Duodenal mucosa (tissue), 2 donors: ENCODE measurements at regions not wholly inside any gene's neighbourhood (a gene's known extent, or its start where the extent isn't known, plus 50 kb on each side); places are given as distances from the start of the nearest gene placed in this dataset.

Experiments used
- H3K27ac ChIP-seq: one replicate; pipeline ENCODE4 v1.7.0; 2013; ENCODE audit warnings: low read depth, low read length
- H3K27me3 ChIP-seq, 2 donors: one replicate each; pipeline ENCODE4 v1.7.0; 2013; ENCODE audit warnings: low read length in 2 of 2, control low read depth in 1 of 2; ENCODE audit not compliant: insufficient read depth in 2 of 2, control insufficient read depth in 1 of 2
- H3K36me3 ChIP-seq, 2 donors: one replicate each; pipeline ENCODE4 v1.7.0; 2013; ENCODE audit warnings: low read length in 2 of 2, control low read depth in 1 of 2; ENCODE audit not compliant: insufficient read depth in 2 of 2, control insufficient read depth in 1 of 2
- H3K4me1 ChIP-seq, 2 donors: one replicate each; pipeline ENCODE4 v1.7.0; 2013; ENCODE audit warnings: low read length in 2 of 2, control low read depth in 1 of 2; ENCODE audit not compliant: insufficient read depth in 2 of 2, control insufficient read depth in 1 of 2
- H3K4me3 ChIP-seq, 2 donors: one replicate each; pipeline ENCODE4 v1.7.0; 2013; ENCODE audit warnings: low read length in 2 of 2, low read depth in 1 of 2
- H3K9ac ChIP-seq, 2 donors: one replicate each; pipeline ENCODE4 v1.7.0; 2013; ENCODE audit warnings: low read length in 2 of 2, low read depth in 1 of 2
- H3K9me3 ChIP-seq, 2 donors: one replicate each; pipeline ENCODE4 v1.7.0; 2013; ENCODE audit warnings: low read length in 2 of 2, control low read depth in 1 of 2; ENCODE audit not compliant: control insufficient read depth in 1 of 2

- Histone ChIP-seq H3K4me1 (no peaks in the 10 kb centered on the region), H3K9ac (no peak overlapping the region), H3K9me3 (no peaks in the 10 kb centered on the region), H3K27ac (no peak overlapping the region), H3K36me3 (no peaks in the 10 kb centered on the region), H3K4me3 (no peak overlapping the region), H3K27me3 (no peaks in the 10 kb centered on the region)
Observed at GRCh38 chr2:3099860-3100234, 277.8 kb downstream of the EIPR1 start.

GRCh38 chr2:3099145-3099859 lies 278.3 kb downstream of the EIPR1 start:
- Histone ChIP-seq H3K36me3 (no peaks in the 10 kb centered on the region), H3K27me3 (no peaks in the 10 kb centered on the region), H3K4me3 (no peak overlapping the region), H3K9ac (no peak overlapping the region), H3K4me1 (no peaks in the 10 kb centered on the region), H3K9me3 (no peaks in the 10 kb centered on the region), H3K27ac (no peak overlapping the region)

- no peak overlapping the region for H3K9ac ChIP-seq
- peaks cover 0 to 3% of the 10 kb centered on the region in 2 donors for H3K27me3 ChIP-seq
- no peak overlapping the region for H3K4me3 ChIP-seq
- H3K9me3 ChIP-seq, result no peaks in the 10 kb centered on the region
- H3K27ac ChIP-seq, result no peak overlapping the region
- H3K36me3 ChIP-seq, result no peaks in the 10 kb centered on the region
- H3K4me1 ChIP-seq, result no peaks in the 10 kb centered on the region
Observed at GRCh38 chr2:3098231-3098630, 279.4 kb downstream of the EIPR1 start.

GRCh38 chr2:3097804-3098203 lies 279.8 kb downstream of the EIPR1 start:
- no peak overlapping the region for H3K9ac ChIP-seq

GRCh38 chr2:3094999-3095958 lies 282.3 kb downstream of the EIPR1 start:
- Histone ChIP-seq H3K36me3 (no peaks in the 10 kb centered on the region), H3K4me3 (no peak overlapping the region), H3K9me3 (no peaks in the 10 kb centered on the region), H3K27me3 (peaks cover 0 to 3% of the 10 kb centered on the region in 2 donors), H3K9ac (no peak overlapping the region), H3K4me1 (no peaks in the 10 kb centered on the region), H3K27ac (no peak overlapping the region)

More at GRCh38 chr2:3097804-3098203, 279.8 kb downstream of the EIPR1 start:
- H3K27me3 ChIP-seq, result peaks cover 0 to 3% of the 10 kb centered on the region in 2 donors
- no peak overlapping the region for H3K4me3 ChIP-seq
- no peaks in the 10 kb centered on the region for H3K36me3 ChIP-seq
- no peak overlapping the region for H3K27ac ChIP-seq
- H3K9me3 ChIP-seq, result no peaks in the 10 kb centered on the region
- H3K4me1 ChIP-seq, result no peaks in the 10 kb centered on the region

GRCh38 chr2:3094318-3094717 lies 283.3 kb downstream of the EIPR1 start:
- Histone ChIP-seq H3K4me1 (no peaks in the 10 kb centered on the region), H3K36me3 (no peaks in the 10 kb centered on the region), H3K9me3 (no peaks in the 10 kb centered on the region), H3K9ac (no peak overlapping the region), H3K27me3 (peaks cover 0 to 3% of the 10 kb centered on the region in 2 donors), H3K4me3 (no peak overlapping the region), H3K27ac (no peak overlapping the region)

- H3K9me3 ChIP-seq, result peaks cover 0 to 3% of the 10 kb centered on the region in 2 donors
- no peak overlapping the region for H3K9ac ChIP-seq
- no peak overlapping the region for H3K4me3 ChIP-seq
- H3K4me1 ChIP-seq, result no peaks in the 10 kb centered on the region
- H3K27ac ChIP-seq, result no peak overlapping the region
- H3K27me3 ChIP-seq, result peaks cover 0 to 3% of the 10 kb centered on the region in 2 donors
- no peaks in the 10 kb centered on the region for H3K36me3 ChIP-seq
Observed at GRCh38 chr2:3091696-3092095, 285.9 kb downstream of the EIPR1 start.

GRCh38 chr2:3082705-3083104 lies 294.9 kb downstream of the EIPR1 start:
- no peak overlapping the region for H3K4me3 ChIP-seq
- H3K9me3 ChIP-seq, result no peaks in the 10 kb centered on the region
- no peaks in the 10 kb centered on the region for H3K4me1 ChIP-seq
- H3K9ac ChIP-seq, result no peak overlapping the region
- H3K27me3 ChIP-seq, result no peaks in the 10 kb centered on the region
- no peak overlapping the region for H3K27ac ChIP-seq
- H3K36me3 ChIP-seq, result no peaks in the 10 kb centered on the region

GRCh38 chr2:3079959-3080948 lies 297.4 kb downstream of the EIPR1 start:
- Histone ChIP-seq H3K27me3 (no peaks in the 10 kb centered on the region), H3K9me3 (no peaks in the 10 kb centered on the region), H3K4me3 (no peak overlapping the region), H3K4me1 (peaks cover 0 to 5% of the 10 kb centered on the region in 2 donors), H3K36me3 (no peaks in the 10 kb centered on the region), H3K9ac (no peak overlapping the region), H3K27ac (no peak overlapping the region)
